ENCODE measurements at regions not wholly inside any gene's neighbourhood (a gene's known extent, or its start where the extent isn't known, plus 50 kb on each side); places are given as distances from the start of the nearest gene placed in this dataset.

DNA sequence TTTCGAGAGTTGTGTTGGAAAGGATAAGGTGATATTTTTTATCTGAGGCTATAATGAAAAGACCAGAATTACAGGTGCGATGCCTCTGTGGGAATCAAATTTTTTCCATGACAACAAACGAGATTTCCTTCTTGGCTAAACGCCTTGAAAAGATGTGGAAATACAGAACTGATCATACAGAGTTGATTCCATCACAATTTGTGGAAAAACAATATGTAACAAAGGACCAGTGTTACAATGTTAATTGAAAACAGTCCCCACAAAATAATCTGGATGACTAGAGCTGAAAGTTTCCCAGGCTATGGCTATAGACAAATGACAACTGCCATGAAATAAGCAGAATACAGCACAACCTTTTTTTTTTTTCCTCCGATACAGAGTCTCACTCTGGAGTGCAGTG is 628.9 kb downstream of the DIAPH3 start:
- in situ Hi-C loops (cut with HindIII; ENCODE audit: low pct_unique_long_range_greater_than_20kb, low sequenced_read_pairs), result no loop called here
- DNase-seq (ENCODE audit: low read depth), result no peak

DNA sequence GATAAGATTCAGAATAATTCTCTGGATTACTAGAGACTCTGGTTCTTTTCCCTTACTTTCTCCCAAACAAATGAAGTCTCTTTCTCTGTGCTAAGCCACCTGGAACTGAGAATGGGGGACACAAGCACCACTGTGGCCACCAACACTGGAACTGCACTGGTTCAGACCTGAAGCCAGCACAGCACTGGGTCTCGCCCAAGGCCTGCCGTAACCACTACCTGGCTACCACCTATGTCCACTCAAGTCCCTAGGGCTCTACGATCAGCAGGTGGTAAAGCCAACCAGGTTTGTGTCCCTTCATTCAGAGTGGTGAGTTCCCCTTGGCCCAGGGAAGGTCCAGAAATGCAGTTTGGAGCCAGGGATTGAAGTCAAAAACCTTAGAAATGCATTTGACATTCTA is 626.2 kb downstream of the DIAPH3 start:
- no peak for DNase-seq (ENCODE audit: low read depth)
- in situ Hi-C loops (cut with HindIII; ENCODE audit: low pct_unique_long_range_greater_than_20kb, low sequenced_read_pairs), result no loop called here

DNA sequence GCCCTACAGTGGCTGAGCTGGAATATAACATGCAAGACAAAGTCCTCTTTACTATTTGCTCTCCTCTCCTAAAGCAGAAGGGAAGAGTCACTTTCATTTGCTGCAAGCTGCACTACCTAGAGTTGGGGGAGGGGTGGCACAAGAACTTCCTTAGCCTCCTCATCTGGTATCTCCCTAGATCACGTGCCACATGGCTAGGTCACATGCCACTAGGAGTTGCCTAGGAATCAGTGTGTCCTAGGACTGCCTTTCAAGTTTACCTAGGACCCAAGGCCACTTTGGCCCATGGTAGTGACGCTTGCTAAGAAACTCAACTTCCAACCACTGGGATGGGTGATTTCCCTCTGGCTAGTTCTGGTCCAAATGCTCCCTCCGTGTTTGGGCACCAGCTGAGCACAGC is 625.2 kb downstream of the DIAPH3 start:
- no peak for DNase-seq (ENCODE audit: low read depth)
- in situ Hi-C loops (cut with HindIII; ENCODE audit: low pct_unique_long_range_greater_than_20kb, low sequenced_read_pairs), result no loop called here

DNA sequence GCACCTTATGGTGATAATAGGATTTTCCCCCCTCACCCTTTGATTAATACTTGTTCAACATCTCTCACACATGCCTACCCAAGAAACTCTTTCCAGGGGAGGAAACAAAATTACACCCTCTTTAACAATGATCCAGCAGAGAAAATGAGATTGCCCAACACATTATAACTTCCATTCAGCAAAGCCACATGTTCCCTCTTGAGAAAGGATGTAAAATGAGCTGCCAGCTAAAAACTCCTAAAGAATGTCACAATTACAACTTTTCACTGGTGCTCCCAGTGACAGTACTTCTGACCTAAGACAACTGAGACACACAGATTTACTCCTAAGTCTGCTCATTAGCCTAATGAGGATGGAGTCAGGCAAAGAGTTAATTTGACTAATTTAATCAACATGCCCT is 621.4 kb downstream of the DIAPH3 start:
- DNase-seq (ENCODE audit: low read depth), result no peak
- in situ Hi-C loops (cut with HindIII; ENCODE audit: low pct_unique_long_range_greater_than_20kb, low sequenced_read_pairs), result no loop called here

- no peak for DNase-seq (ENCODE audit: low read depth)
- in situ Hi-C loops (cut with HindIII; ENCODE audit: low pct_unique_long_range_greater_than_20kb, low sequenced_read_pairs), result no loop called here
Observed at GRCh38 chr13:59543418-59543817, 620.3 kb downstream of the DIAPH3 start.

- in situ Hi-C loops (cut with HindIII; ENCODE audit: low pct_unique_long_range_greater_than_20kb, low sequenced_read_pairs), result no loop called here
- DNase-seq (ENCODE audit: low read depth), result no peak
Observed at GRCh38 chr13:59545007-59545406, 618.7 kb downstream of the DIAPH3 start.

GRCh38 chr13:59546178-59546577 is 617.5 kb downstream of the DIAPH3 start:
- no peak for DNase-seq (ENCODE audit: low read depth)
- in situ Hi-C loops (cut with HindIII; ENCODE audit: low pct_unique_long_range_greater_than_20kb, low sequenced_read_pairs), result no loop called here

GRCh38 chr13:59547950-59548349 is 615.8 kb downstream of the DIAPH3 start:
- DNase-seq (ENCODE audit: low read depth), result no peak
- in situ Hi-C loops (cut with HindIII; ENCODE audit: low pct_unique_long_range_greater_than_20kb, low sequenced_read_pairs), result no loop called here

DNA sequence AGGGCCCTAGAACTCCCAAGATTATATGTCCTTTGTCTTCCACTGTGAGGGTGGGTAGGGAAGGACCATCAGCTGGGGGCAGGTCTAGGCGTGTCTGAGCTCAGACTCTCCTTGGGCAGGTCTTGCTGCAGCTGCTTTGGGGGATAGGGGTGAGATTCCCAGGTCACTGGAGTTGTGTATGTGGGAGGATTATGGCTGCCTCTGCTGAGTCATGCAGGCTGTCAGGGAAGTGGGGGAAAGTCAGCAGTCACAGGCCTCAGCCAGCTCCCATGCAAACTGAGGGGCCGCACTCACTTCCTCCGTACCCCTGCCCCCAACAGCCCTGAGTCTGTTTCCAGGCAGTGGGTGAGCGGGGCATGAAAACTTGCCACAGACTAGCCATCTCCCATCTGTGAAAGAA is 600.8 kb downstream of the DIAPH3 start:
- in situ Hi-C loops (cut with HindIII; ENCODE audit: low pct_unique_long_range_greater_than_20kb, low sequenced_read_pairs), result no loop called here
- DNase-seq (ENCODE audit: low read depth), result no peak

- no peak for DNase-seq (ENCODE audit: low read depth)
- in situ Hi-C loops (cut with HindIII; ENCODE audit: low pct_unique_long_range_greater_than_20kb, low sequenced_read_pairs), result no loop called here
Observed at GRCh38 chr13:59566561-59566960, 597.2 kb downstream of the DIAPH3 start.

DNA sequence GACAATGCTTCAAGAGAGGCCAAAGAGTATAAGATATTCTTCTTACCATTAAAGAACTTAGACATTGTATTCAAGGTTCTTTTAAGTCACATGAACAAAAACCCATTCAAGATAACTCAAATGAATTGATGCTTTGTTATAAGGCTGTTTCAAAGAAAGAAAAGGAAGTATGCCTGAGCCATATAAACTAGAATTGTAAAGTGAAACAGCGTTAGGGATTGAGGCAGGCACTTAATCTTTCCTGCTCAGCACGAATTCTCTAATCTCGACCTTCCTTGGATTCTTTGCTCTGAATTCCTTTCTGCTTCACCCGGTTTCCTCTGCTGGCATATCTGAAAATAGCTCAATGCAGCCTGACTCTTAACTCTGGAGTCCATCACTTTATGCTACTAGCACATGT is 595.4 kb downstream of the DIAPH3 start:
- in situ Hi-C loops (cut with HindIII; ENCODE audit: low pct_unique_long_range_greater_than_20kb, low sequenced_read_pairs), result no loop called here
- DNase-seq (ENCODE audit: low read depth), result no peak

DNA sequence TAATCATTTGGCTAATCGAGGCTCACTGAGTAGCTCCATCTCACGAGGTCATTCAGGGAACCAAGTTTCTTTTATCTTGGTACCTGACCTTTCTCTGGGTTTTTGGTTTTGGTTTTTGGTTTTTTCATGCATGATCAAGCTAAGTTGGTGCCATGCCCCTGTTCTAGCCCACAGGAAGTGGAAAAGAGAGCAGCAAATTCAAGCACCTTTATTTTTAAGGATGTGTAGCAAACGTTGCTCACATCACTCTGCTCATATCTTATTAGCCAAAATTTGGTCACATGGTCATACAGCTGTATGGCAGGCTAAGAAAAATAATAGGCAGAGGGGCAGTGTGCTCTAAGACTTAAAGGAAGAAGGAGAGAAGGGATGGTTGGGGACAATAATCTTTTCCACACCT is 593.5 kb downstream of the DIAPH3 start:
- no peak for DNase-seq (ENCODE audit: low read depth)
- in situ Hi-C loops (cut with HindIII; ENCODE audit: low pct_unique_long_range_greater_than_20kb, low sequenced_read_pairs), result no loop called here

DNA sequence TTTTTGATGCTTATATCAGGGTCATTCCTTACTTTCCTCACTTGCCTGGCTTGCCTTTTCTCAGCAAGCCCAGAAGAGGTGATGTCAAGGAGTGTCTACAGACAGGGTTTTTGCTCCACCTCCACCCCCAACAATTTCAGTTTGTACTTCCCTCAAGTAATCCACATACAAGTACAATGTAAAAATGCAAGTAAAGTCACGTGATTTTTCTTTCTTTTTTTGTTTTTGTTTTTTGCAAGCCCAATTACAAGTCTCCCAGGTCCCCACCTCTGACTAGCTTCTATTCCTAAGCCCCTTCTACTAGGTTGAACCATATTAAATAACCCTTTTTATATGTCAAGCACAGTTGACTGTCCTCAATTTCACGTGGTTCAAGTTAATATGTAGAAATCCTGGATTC is 579.6 kb downstream of the DIAPH3 start:
- DNase-seq (ENCODE audit: low read depth), result no peak
- in situ Hi-C loops (cut with HindIII; ENCODE audit: low pct_unique_long_range_greater_than_20kb, low sequenced_read_pairs), result no loop called here

DNA sequence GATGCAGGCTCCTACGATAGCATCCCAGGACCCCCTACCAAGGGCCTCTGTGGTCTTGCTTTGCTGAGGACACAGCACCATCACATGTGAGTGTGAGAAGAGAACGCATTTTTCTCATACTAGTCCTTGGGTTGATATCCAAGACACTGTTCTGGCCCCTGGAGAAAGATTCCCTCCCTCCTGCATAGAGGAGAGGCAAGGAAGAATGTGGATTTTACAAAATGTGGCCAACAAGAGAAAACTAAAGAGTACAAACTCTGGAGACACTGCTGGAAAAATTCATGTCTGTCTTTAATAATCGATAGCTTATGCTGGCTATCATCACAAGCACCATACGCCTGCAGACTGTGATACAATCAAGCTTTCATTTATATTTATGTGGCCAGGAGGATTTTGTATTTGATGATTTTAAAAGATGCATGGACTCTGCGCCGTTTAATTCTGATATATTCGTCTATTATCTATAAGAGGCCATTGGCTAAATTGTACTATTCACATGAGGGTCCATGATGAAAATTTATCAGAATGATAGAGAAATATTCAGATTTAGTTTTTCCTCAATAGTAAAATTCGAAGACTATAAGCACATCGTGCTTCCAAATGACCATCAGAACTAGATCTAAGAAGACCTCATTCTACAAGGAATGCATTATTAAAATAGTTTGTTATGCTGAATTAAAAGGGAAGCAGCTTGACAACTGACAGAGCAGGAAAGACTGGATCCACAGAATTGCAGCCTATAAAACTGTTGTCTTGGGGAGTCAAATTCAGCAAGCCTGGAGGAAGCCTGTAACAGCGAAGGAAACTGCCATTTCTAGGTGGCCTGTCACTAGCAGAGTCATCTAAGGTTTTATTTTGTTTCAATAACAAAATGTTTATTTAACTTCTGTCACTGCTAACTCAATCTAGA is 578.7 kb downstream of the DIAPH3 start:
- DNase-seq (ENCODE audit: low read depth), result no peak
- in situ Hi-C loops (cut with HindIII; ENCODE audit: low pct_unique_long_range_greater_than_20kb, low sequenced_read_pairs), result no loop called here

DNA sequence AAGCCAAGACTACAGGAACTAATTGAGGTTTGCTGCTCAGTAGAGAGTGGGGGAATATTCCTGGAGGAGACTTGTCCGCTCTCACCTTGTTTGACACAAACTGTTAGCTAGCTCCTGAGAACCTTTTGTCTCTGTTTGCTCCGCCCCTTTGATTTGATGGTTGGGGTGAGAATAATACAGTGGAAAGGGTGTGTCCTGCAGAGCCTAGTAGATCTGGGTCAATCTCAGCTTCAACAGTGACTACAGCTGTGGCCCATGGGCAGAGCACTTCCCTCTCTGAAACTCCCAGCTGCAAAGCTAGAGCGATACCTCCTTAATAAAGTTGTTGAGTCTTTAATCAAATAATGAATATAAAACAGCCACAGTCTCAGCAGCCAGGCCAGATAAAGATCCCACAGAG is 576.7 kb downstream of the DIAPH3 start:
- DNase-seq (ENCODE audit: low read depth), result no peak
- in situ Hi-C loops (cut with HindIII; ENCODE audit: low pct_unique_long_range_greater_than_20kb, low sequenced_read_pairs), result no loop called here

- in situ Hi-C loops (cut with HindIII; ENCODE audit: low pct_unique_long_range_greater_than_20kb, low sequenced_read_pairs), result no loop called here
- DNase-seq (ENCODE audit: low read depth), result no peak
Observed at GRCh38 chr13:59587971-59588716, 575.6 kb downstream of the DIAPH3 start.

DNA sequence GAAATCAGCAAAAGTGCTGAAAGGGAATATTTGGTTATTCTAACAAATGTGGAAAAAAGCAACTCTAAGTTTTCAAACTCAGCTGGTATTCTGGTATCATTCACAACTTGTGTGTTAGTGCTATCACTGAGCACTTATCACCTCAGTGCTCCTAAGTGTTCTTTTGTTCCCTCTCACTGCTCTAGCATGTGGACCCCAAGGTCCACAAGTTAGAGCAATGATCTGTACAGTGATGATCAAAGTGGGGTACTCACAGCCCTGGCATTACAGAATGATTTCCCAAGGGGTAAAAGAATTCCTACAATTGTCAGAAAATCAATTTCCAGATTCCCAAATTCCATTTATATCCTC is 575.0 kb downstream of the DIAPH3 start:
- no peak for DNase-seq (ENCODE audit: low read depth)
- in situ Hi-C loops (cut with HindIII; ENCODE audit: low pct_unique_long_range_greater_than_20kb, low sequenced_read_pairs), result no loop called here

DNA sequence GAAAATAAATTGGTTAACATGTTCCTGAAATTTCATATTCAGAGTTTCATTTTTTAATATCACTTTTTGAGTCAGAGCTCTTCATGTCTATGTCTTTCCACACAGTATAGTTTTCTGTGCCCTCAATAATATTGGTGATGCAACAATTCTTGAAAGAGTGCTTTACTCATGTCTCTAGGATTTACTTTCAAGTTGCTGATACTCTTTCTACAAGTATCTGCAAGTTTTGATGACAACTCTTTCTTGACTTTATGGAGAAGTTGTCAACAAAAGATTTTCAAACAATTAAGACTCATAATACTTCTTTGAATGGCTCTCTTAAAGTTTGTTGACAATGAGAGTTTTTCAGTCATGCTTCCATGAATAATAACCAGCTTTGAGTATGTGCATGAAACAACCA is 561.7 kb downstream of the DIAPH3 start:
- no peak for DNase-seq (ENCODE audit: low read depth)
- in situ Hi-C loops (cut with HindIII; ENCODE audit: low pct_unique_long_range_greater_than_20kb, low sequenced_read_pairs), result no loop called here

DNA sequence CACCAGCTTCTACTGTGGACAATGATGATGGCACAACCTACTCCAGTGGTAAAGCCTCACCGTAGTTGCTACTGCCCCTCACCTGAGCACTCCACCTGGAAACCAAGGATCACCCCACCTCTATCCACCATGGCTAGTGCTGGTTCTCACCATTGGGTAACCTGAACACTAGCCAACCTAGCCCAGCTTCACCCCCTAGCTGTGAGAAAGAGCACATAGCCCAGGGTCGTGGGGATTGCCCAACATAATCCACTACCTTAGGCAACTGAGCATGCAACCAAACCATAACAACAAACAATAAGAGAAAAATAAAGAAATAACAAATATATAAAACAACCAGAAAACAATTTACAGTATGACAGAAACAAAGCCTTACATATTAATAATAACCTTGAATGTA is 560.1 kb downstream of the DIAPH3 start:
- DNase-seq (ENCODE audit: low read depth), result no peak
- in situ Hi-C loops (cut with HindIII; ENCODE audit: low pct_unique_long_range_greater_than_20kb, low sequenced_read_pairs), result no loop called here

- no peak for DNase-seq (ENCODE audit: low read depth)
- in situ Hi-C loops (cut with HindIII; ENCODE audit: low pct_unique_long_range_greater_than_20kb, low sequenced_read_pairs), result no loop called here
Observed at GRCh38 chr13:59607172-59607571, 556.6 kb downstream of the DIAPH3 start.

Data from Caki2 (cell line).